Upper lobe of left lung (tissue), 4 donors: ENCODE measurements at regions not wholly inside any gene's neighbourhood (a gene's known extent, or its start where the extent isn't known, plus 50 kb on each side); places are given as distances from the start of the nearest gene placed in this dataset.

Source experiments
- CTCF ChIP-seq, 6 experiments: fragments of 450-650 bp in 4 of 6; fragments of 200-600 bp in 2 of 6; sonication (generic) in 2 of 6; IDR thresholded peaks; one replicate each; pipeline ENCODE4 v1.5.1; 2016 to 2019; ENCODE audit warnings: antibody characterized with exemption in 6 of 6
- POLR2A ChIP-seq, 4 donors: fragments of 450-650 bp; IDR thresholded peaks; one replicate each; pipeline ENCODE4 v1.5.1; 2016 to 2017; ENCODE audit warnings: antibody characterized with exemption in 4 of 4, mild to moderate bottlenecking in 2 of 4
- POLR2AphosphoS5 ChIP-seq, 2 donors: sonication (generic); formaldehyde crosslinking; IDR thresholded peaks; one replicate each; pipeline ENCODE4 v1.5.1; 2017; ENCODE audit warnings: antibody characterized with exemption in 2 of 2

DNA sequence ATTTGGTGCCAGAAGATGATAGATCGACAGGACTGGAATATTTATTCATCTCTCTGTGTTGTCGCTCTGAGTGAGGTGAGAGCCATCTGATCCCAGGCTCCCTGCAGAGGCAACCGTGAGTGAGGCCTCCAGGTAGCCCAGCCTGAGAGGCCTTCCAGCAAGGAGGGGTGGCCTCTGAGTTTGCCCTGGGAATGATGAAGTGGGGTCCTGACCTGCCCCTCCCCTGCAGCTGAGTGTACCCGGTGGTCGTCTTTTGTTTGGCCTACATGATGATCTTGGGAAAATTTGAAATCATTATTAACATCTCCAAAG, 86.4 kb downstream of the CBLN1 start:
- TF ChIP-seq CTCF (IDR thresholded peaks at IDR 0.05) (no peak), POLR2AphosphoS5 (IDR thresholded peaks at IDR 0.05) (no peak), POLR2A (IDR thresholded peaks at IDR 0.05) (no peak)
